LHCN-M2 (cell line): ENCODE measurements at regions not wholly inside any gene's neighbourhood (a gene's known extent, or its start where the extent isn't known, plus 50 kb on each side); places are given as distances from the start of the nearest gene placed in this dataset.

Experiments
- DNase-seq: peaks from one replicate; pipeline ENCODE4 v3.0.0-alpha.2; 2012; ENCODE audit warnings: low read depth

- no peak for DNase-seq
Observed at GRCh38 chr3:81980596-81981494, 219.4 kb upstream of the GBE1 start.

GRCh38 chr3:81974751-81975150 lies 213.3 kb upstream of the GBE1 start:
- no peak for DNase-seq

- DNase-seq, result no peak
Observed at GRCh38 chr3:81968658-81969057, 207.2 kb upstream of the GBE1 start.

GRCh38 chr3:81967393-81967792 lies 205.9 kb upstream of the GBE1 start:
- DNase-seq, result no peak

GRCh38 chr3:81965696-81966095 lies 204.3 kb upstream of the GBE1 start:
- no peak for DNase-seq

- DNase-seq, result no peak
Observed at GRCh38 chr3:81962396-81962795, 201.0 kb upstream of the GBE1 start.

- DNase-seq, result no peak
Observed at GRCh38 chr3:81958972-81959640, 197.7 kb upstream of the GBE1 start.

- DNase-seq, result no peak
Observed at GRCh38 chr3:81955878-81956277, 194.4 kb upstream of the GBE1 start.

GRCh38 chr3:81953111-81953510 lies 191.7 kb upstream of the GBE1 start:
- no peak for DNase-seq

GRCh38 chr3:81952141-81952540 lies 190.7 kb upstream of the GBE1 start:
- DNase-seq, result no peak

GRCh38 chr3:81951636-81952035 lies 190.2 kb upstream of the GBE1 start:
- no peak for DNase-seq

- no peak for DNase-seq
Observed at GRCh38 chr3:81951106-81951505, 189.7 kb upstream of the GBE1 start.

GRCh38 chr3:81947359-81947758 lies 185.9 kb upstream of the GBE1 start:
- no peak for DNase-seq

- no peak for DNase-seq
Observed at GRCh38 chr3:81938681-81939080, 177.2 kb upstream of the GBE1 start.

- no peak for DNase-seq
Observed at GRCh38 chr3:81936817-81937216, 175.4 kb upstream of the GBE1 start.

- no peak for DNase-seq
Observed at GRCh38 chr3:81932681-81933080, 171.2 kb upstream of the GBE1 start.

GRCh38 chr3:81931265-81932251 lies 170.1 kb upstream of the GBE1 start:
- no peak for DNase-seq

- no peak for DNase-seq
Observed at GRCh38 chr3:81929697-81930096, 168.3 kb upstream of the GBE1 start.

- DNase-seq, result no peak
Observed at GRCh38 chr3:81927811-81928210, 166.4 kb upstream of the GBE1 start.

- DNase-seq, result no peak
Observed at GRCh38 chr3:81925385-81925784, 163.9 kb upstream of the GBE1 start.

GRCh38 chr3:81923038-81923437 lies 161.6 kb upstream of the GBE1 start:
- no peak for DNase-seq

- DNase-seq, result no peak
Observed at GRCh38 chr3:81922404-81922803, 161.0 kb upstream of the GBE1 start.
